ENCODE measurements at regions not wholly inside any gene's neighbourhood (a gene's known extent, or its start where the extent isn't known, plus 50 kb on each side); places are given as distances from the start of the nearest gene placed in this dataset.

- DNase-seq, result no peak
These were observed 105.3 kb downstream of the AKAIN1 start for GRCh38 chr18:5091741-5092140.

DNA sequence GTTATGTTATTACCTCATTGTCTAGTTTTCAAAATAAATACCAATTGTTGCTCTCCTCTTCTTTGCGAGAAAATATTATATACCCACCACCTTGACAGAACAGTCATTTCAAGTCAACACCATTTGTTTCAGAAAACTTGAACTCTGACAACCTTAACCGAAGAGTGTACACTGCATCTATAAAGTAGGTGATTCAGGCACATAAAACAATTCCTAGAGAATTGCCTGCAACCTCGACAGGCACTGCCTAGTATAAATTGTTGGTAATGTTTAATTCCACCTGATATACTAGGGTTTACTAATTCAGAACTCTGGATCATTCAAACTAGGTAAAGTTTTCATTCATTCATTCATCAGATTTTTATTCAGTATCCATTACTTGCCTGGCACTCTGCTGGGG is 121.8 kb downstream of the AKAIN1 start:
- no peak for DNase-seq

GRCh38 chr18:5073026-5073944 is 123.8 kb downstream of the AKAIN1 start:
- DNase-seq, result peak; percentile 33 to 61

DNA sequence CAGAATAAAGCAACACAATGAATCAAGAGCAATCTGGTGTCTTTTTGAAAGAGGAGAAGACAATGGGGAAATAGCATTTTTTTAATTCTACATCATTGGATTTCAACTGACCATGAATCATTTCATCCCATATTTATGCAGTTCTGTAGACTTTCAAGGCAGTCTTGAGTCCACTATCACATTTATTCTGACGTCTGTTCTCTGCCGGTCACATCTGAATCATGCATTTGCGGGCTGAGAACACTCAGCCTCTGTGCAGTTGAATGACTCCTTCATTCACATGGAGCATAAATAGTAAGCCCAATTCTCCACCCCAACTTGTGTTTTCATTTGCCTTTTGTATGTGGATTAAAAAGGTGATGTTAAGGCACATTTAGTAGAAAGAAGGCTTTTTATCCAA is 128.2 kb downstream of the AKAIN1 start:
- DNase-seq, result no peak

DNA sequence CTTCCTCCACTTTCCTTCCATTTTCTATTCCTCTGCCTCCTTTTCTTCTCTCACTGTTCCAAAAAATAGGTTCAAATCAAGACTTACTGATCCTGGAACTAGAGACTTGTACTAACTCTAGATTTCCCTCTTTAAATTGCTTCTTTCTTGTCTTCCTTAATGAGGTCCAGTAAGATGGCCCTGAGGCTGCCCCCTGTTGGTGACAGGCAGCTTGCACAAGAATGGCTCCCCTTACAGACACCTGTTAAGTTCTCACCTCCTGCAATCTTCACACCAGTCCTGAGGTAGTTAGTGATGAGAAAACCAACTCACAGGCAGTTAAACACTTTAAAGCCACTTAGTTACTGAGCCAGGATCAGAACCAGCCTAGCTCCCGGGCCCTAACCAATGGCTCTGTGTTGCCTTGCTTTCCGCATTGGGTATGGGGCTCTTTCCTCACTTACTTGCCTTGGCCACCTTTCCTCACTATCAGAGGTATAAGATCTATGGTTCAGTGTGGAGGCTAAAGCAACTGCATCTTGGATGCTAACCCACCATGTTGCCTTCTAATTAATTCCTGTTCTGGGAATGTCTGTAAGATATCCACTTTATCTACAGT is 130.6 kb downstream of the AKAIN1 start:
- no peak for DNase-seq

- no peak for DNase-seq
These were observed 131.4 kb downstream of the AKAIN1 start for GRCh38 chr18:5065615-5066014.

- DNase-seq, result no peak
These were observed 132.2 kb downstream of the AKAIN1 start for GRCh38 chr18:5064841-5065370.

DNA sequence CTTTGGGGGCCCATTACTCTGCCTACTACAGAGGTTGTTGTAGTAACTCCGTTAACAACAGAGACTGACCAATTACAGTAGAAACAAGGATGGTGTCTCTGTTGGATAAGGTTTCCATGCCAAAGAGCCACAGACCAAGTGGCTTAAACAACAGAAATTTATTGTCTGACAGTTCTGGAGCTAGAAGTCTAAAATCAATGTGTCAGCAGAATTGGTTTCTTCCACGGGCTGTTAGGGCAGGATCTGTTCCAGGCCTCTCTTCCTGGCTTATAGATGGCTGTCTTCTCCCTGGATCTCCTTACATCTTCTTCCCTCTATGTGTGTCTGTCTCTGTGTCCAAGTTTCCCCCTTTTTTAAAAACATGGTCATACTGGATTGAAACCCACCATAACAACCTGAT is 135.3 kb downstream of the AKAIN1 start:
- DNase-seq, result no peak

DNA sequence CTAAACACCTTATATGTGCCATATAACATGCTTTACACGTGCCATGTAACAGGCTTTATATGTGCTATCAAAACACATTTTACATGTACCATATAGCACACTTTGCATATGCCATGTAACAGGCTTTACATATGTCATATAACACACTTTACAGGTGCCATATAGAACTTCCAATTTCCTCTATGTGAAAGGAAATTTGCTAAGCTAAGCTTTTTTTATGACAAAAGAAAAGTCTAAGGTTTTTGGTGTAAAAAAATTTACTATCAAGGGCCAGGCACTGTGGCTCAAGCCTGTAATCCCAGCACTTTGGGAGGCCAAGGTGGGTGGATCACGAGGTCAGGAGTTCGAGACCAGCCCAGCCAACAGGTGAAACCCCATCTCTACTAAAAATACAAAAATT is 136.5 kb downstream of the AKAIN1 start:
- DNase-seq, result no peak

GRCh38 chr18:5059696-5060032 is 137.4 kb downstream of the AKAIN1 start:
- DNase-seq, result peak; percentile 69 to 78

GRCh38 chr18:5058768-5059695 is 138.0 kb downstream of the AKAIN1 start:
- DNase-seq, result peak in 1 of 2 experiments; percentile 65

DNA sequence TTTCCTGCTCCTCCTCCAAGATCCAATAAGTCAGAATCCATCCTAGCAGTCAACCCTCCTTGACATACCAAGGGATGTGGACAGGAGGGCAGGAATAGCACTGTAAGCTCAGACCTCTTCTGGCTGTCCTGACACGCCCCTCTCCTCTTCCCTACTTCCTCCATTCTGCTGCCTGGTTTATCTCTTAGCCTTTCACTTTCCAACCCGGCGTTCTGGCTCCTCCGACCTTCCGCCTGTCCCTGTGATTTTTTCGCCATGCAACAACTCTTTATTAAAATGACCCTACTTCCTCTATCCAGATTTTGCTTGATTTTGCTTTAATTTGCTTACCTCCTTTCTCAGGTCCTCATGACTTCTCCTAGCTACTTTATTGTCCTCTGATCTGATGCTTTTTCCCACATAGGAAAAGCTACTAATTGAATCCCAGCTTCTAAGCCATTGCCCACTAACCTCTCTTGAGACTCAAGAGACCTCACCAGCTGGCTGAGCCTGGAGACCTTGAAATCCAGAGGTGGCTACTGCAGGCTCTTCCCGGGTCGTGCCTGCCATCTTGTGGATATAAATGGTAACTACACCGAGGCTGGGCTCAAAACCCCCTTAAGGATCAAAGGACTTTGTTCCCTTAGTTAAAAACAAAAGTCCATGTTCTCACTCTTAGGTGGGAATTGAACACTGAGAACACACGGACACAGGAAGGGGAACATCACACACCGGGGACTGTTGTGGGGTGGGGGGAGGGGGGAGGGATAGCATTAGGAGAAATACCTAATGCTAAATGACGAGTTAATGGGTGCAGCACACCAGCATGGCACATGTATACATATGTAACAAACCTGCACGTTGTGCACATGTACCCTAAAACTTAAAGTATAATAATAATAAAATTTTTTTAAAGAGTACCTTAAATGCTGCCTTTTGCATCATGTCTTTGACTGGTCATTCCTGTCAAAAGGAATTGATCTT is 139.4 kb downstream of the AKAIN1 start:
- peak; percentile 68 to 88 for DNase-seq

DNA sequence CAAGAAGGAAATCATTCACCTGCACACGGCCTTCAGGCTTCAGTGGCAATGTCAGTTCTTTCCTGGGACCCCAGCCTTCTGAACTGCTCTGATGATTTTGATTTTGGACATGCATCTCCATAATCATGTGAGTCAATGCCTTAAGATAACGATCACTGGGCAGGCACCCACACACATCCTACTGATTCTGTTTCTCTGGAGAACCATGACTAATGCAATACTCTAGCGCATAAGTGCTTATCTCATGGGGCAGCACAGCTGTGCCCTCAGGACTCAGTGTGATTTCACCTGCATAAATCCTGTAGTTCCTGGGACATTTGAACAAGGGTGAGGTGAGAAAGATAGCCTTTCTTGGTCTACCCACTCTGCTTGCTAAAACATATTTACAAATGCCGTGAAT is 144.6 kb downstream of the AKAIN1 start:
- no peak for DNase-seq

DNA sequence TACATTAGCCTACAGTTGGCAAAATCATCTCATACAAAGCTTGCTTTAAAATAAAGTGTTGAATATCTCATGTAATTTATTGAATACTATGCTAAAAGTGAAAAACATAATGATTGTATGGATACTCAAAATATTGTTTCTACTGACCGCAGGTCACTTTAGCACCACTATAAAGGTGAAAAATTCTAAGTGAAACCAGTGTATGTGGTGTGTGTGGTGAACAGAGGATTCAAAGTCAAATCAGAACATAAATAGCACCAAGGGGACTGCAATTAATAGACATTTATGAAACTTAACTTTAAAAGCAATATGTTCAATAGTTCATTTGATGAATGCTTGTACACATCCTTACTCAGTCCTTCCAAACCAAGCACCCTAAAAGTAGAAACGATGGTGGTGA is 145.8 kb downstream of the AKAIN1 start:
- no peak for DNase-seq

GRCh38 chr18:5049124-5049523 is 147.9 kb downstream of the AKAIN1 start:
- no peak for DNase-seq

DNA sequence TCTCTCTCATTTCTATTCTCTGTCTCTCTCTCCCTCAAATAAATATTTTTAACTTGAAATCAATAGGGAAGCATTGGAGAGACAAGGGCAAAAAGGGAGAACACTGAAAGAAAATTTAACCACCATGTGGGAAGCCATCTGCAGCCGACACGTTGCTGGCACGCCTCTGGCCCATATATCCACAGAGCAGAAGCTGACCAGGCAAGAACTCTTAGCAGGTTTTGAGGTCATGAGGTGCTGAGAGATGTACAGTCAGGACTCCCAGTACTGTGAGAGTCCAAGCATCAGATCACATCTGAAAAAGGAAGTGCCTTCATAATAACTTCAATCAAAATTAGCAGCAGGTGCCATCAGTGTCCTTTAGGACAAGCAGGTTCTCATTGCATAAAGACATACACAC is 156.6 kb downstream of the AKAIN1 start:
- no peak for DNase-seq

- no peak for DNase-seq
These were observed 160.5 kb downstream of the AKAIN1 start for GRCh38 chr18:5036523-5036922.

GRCh38 chr18:5031216-5031615 is 165.8 kb downstream of the AKAIN1 start:
- no peak for DNase-seq

DNA sequence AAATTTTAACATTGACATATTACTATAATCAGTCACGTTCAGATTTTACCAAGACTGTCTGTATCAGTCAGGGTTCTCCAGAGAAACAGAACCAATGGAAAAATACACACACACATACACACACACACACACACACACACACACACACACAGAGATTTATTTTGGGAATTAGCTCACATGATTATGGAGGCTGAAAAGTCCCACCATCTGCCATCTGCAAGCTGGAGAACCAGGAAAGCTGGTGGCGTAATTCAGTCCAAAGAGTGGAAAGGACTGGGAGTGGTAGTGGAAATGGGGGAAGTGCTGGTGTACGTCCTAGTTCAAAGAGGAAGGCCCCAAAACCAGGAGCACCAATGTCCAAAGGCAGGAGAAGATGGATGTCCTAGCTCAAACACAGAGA is 166.4 kb downstream of the AKAIN1 start:
- peak in 1 of 2 experiments; percentile 57 for DNase-seq

DNA sequence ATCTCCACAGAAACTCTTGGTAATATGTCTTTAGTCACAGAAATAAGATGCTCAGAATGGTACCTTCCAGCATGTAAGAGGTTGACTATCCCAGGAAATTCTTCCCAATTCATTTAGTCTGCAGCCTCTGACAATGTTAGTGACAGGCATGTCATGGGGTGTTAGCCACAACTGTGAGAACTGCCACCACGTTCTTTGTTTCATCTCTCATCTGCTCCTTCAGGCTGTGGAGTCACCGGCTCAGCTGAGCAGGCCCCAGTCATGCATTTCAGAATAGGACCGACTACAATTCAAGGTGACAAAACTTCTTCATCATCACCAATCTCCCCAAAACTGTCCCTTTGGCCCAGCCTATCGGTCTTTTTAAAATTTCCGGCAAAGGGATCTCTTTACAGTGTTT is 167.5 kb downstream of the AKAIN1 start:
- DNase-seq, result no peak

DNA sequence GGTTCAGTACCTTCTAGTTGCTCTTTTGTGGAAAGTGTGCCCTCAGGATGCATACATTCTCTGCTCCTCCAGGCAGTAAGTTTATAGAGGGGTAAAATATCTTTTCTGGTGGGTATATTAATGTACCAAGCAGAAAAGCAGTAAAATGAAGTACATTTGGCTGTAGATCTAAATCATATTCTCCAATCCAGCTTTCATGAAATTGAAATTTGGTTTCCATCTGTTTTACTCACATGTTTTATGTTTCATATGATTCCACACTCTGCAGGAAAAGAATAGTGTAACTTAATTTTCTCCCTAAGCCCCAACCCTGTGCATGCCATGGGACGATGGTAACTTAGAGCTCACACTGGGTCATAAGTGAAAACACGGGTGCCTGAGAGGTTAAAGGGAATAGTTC is 172.3 kb downstream of the AKAIN1 start:
- no peak for DNase-seq

DNA sequence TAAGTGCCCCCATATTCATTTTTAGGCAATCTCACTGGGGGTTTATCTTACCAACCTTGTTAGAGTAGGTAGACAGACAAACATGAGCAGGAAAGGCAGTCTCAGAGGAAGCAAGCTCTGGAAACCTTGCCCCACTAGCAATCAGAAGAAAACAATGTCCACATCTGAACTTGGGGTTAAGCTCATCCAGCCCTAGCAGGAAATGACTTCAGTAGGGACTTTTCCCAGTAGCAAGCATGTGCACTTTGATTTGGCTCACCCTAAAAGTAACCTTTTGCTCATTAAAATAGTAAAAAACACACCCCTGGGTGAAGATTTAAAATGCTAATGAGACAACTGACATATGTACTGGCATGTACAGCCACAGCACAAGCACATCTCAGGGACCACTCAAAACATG is 175.5 kb downstream of the AKAIN1 start:
- DNase-seq, result no peak

All from NCI-H446 (cell line).